C4-2B (cell line): ENCODE measurements at regions not wholly inside any gene's neighbourhood (a gene's known extent, or its start where the extent isn't known, plus 50 kb on each side); places are given as distances from the start of the nearest gene placed in this dataset.

Experiments
- H3K27ac ChIP-seq: fragments of 450-650 bp; 2 replicates; pipeline ENCODE4 v1.5.1; 2017
- ZFX ChIP-seq: fragments of 450-650 bp; IDR thresholded peaks from 2 replicates; pipeline ENCODE4 v1.6.1; 2017
- TF ChIP-seq, protein P1 (sequence below): fragments of 450-650 bp; conservative IDR thresholded peaks from 2 replicates; pipeline ENCODE4 v1.5.1; 2017; ENCODE audit warnings: mild to moderate bottlenecking

DNA sequence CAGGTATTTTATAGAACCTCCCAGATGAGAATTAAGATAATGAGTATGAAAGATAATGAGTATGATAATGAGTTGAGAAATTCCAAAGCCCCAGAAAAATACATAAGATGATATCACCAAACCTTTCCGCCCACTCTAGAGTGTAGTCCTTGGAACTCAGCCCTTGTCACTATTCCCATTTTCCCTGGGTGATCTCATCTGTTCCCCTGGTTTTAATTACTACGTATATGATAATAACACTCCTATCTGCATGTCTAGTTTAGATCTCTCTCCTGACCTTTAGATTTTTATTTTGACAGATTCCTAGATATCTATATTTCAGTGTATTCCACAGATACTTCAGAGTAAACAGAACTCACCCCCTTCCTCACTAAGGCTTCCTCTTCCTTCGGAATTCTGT, 51.0 kb upstream of the ASIP start:
- no peak for TF ChIP-seq ZFX
- TF ChIP-seq, protein P1, sequence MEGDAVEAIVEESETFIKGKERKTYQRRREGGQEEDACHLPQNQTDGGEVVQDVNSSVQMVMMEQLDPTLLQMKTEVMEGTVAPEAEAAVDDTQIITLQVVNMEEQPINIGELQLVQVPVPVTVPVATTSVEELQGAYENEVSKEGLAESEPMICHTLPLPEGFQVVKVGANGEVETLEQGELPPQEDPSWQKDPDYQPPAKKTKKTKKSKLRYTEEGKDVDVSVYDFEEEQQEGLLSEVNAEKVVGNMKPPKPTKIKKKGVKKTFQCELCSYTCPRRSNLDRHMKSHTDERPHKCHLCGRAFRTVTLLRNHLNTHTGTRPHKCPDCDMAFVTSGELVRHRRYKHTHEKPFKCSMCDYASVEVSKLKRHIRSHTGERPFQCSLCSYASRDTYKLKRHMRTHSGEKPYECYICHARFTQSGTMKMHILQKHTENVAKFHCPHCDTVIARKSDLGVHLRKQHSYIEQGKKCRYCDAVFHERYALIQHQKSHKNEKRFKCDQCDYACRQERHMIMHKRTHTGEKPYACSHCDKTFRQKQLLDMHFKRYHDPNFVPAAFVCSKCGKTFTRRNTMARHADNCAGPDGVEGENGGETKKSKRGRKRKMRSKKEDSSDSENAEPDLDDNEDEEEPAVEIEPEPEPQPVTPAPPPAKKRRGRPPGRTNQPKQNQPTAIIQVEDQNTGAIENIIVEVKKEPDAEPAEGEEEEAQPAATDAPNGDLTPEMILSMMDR: no peak
- H3K27ac ChIP-seq: no peak overlapping the region

DNA sequence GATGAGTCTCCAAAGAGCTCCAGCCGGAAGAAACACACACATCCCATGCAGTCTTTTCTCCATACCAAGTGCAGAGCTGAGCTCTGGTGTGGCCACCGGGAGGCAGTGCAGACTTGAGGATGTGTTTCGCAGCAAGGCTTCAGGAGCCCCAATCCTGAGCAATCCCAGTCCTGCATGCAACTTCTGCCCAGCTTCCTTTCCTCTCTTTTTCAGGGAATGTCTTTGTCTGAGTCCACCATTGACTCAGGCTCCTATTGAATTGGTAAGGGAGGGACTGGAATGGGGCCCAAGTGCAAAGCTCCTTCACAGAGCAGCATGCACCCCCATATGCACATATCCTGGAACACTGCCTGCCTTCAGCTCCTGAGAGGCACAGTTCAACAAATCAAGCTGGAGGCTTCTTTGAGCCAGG, 50.5 kb upstream of the ASIP start:
- no peak for TF ChIP-seq ZFX
- TF ChIP-seq, protein P1: peak; percentile 93
- no peak overlapping the region for H3K27ac ChIP-seq
